ENCODE measurements at regions not wholly inside any gene's neighbourhood (a gene's known extent, or its start where the extent isn't known, plus 50 kb on each side); places are given as distances from the start of the nearest gene placed in this dataset.

GRCh38 chr15:45847645-45848044, 212.8 kb downstream of the SQOR start:
- H3K9me3 ChIP-seq (ENCODE audit: control insufficient read depth, insufficient read depth, low read length): peaks cover 11% of the 10 kb centered on the region
- H3K27me3 ChIP-seq (ENCODE audit: control insufficient read depth, insufficient read depth, low read length): no peaks in the 10 kb centered on the region
- H3K4me1 ChIP-seq (ENCODE audit: control insufficient read depth, insufficient read depth, low read length): no peaks in the 10 kb centered on the region
- H3K9ac ChIP-seq (ENCODE audit: low read depth, low read length): no peak overlapping the region
- H3K27ac ChIP-seq (ENCODE audit: low read depth, low read length): no peak overlapping the region
- H3K36me3 ChIP-seq (ENCODE audit: control insufficient read depth, insufficient read depth, low read length): no peaks in the 10 kb centered on the region
- H3K4me3 ChIP-seq (ENCODE audit: low read depth, low read length): no peak overlapping the region

GRCh38 chr15:45849136-45849535, 214.3 kb downstream of the SQOR start:
- no peaks in the 10 kb centered on the region for H3K36me3 ChIP-seq (ENCODE audit: control insufficient read depth, insufficient read depth, low read length)
- no peaks in the 10 kb centered on the region for H3K27me3 ChIP-seq (ENCODE audit: control insufficient read depth, insufficient read depth, low read length)
- H3K9me3 ChIP-seq (ENCODE audit: control insufficient read depth, insufficient read depth, low read length): peaks cover 11% of the 10 kb centered on the region
- no peaks in the 10 kb centered on the region for H3K4me1 ChIP-seq (ENCODE audit: control insufficient read depth, insufficient read depth, low read length)
- H3K9ac ChIP-seq (ENCODE audit: low read depth, low read length): no peak overlapping the region
- no peak overlapping the region for H3K27ac ChIP-seq (ENCODE audit: low read depth, low read length)
- no peak overlapping the region for H3K4me3 ChIP-seq (ENCODE audit: low read depth, low read length)

DNA sequence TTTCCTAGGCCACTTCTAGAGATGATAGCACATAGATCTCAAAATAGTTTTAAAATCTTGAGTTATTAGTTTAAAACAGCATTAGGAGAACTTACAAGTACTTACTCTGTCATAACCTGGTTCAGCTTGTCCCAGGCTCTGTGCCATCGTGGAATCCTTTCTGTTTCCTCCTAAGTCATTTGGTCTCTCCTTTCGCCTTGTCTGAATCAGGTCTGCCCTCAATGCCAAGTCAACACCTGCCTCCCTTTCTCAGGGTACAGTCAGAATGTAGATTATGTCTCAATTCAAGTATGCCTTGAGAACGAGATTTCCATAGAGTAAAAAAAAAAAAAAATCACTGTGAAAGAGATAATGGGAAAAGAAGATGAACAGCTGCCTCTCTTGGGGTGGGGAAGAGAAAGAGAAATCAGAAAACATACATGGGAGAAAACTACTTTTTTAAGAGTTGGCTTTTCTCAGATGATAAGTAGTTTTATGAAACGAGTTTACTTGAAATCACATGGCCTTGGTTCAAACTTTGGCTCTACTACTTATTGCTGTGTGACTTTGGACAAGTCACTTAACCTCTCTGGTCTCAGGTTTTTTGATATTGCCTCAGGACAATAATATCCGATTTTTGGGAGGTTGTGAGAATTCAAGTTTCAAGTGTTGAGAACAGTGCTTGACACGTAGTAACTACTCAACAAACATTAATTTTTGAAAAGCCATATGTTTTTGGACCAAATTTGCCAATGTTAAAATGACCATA, 219.8 kb downstream of the SQOR start:
- Histone ChIP-seq H3K9me3 (ENCODE audit: control insufficient read depth, insufficient read depth, low read length) (peaks cover 9% of the 10 kb centered on the region), H3K4me3 (ENCODE audit: low read depth, low read length) (no peak overlapping the region), H3K9ac (ENCODE audit: low read depth, low read length) (no peak overlapping the region), H3K36me3 (ENCODE audit: control insufficient read depth, insufficient read depth, low read length) (no peaks in the 10 kb centered on the region), H3K27ac (ENCODE audit: low read depth, low read length) (no peak overlapping the region), H3K4me1 (ENCODE audit: control insufficient read depth, insufficient read depth, low read length) (no peaks in the 10 kb centered on the region), H3K27me3 (ENCODE audit: control insufficient read depth, insufficient read depth, low read length) (no peaks in the 10 kb centered on the region)

- Histone ChIP-seq H3K4me1 (ENCODE audit: control insufficient read depth, insufficient read depth, low read length) (no peaks in the 10 kb centered on the region), H3K36me3 (ENCODE audit: control insufficient read depth, insufficient read depth, low read length) (no peaks in the 10 kb centered on the region), H3K27ac (ENCODE audit: low read depth, low read length) (no peak overlapping the region), H3K4me3 (ENCODE audit: low read depth, low read length) (no peak overlapping the region), H3K9me3 (ENCODE audit: control insufficient read depth, insufficient read depth, low read length) (peaks cover 4% of the 10 kb centered on the region), H3K27me3 (ENCODE audit: control insufficient read depth, insufficient read depth, low read length) (no peaks in the 10 kb centered on the region), H3K9ac (ENCODE audit: low read depth, low read length) (no peak overlapping the region)
Observed at GRCh38 chr15:45855210-45855906, 220.5 kb downstream of the SQOR start.

- H3K9ac ChIP-seq (ENCODE audit: low read depth, low read length): no peak overlapping the region
- no peaks in the 10 kb centered on the region for H3K9me3 ChIP-seq (ENCODE audit: control insufficient read depth, insufficient read depth, low read length)
- H3K27ac ChIP-seq (ENCODE audit: low read depth, low read length): no peak overlapping the region
- no peaks in the 10 kb centered on the region for H3K27me3 ChIP-seq (ENCODE audit: control insufficient read depth, insufficient read depth, low read length)
- no peaks in the 10 kb centered on the region for H3K4me1 ChIP-seq (ENCODE audit: control insufficient read depth, insufficient read depth, low read length)
- H3K4me3 ChIP-seq (ENCODE audit: low read depth, low read length): no peak overlapping the region
- no peaks in the 10 kb centered on the region for H3K36me3 ChIP-seq (ENCODE audit: control insufficient read depth, insufficient read depth, low read length)
Observed at GRCh38 chr15:45855907-45856579, 221.2 kb downstream of the SQOR start.

DNA sequence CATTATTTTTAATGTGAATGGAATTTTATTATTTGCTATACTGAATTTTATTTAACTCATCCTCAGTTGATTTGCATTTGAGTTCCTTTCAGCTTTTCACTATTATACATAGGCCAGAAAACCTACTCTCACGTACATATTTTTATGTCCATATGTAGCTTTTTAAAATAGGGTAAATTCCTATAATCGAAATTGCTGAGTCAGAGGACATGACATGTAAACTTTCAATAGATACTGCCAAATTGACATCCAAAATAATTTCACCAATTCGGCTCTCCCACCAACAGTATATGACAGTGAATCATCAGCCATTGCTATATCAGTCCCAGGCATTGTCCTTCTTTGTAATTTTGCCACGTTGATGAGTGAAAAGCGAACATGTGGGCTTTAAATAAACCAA, 222.5 kb downstream of the SQOR start:
- no peaks in the 10 kb centered on the region for H3K36me3 ChIP-seq (ENCODE audit: control insufficient read depth, insufficient read depth, low read length)
- no peak overlapping the region for H3K27ac ChIP-seq (ENCODE audit: low read depth, low read length)
- no peaks in the 10 kb centered on the region for H3K9me3 ChIP-seq (ENCODE audit: control insufficient read depth, insufficient read depth, low read length)
- H3K9ac ChIP-seq (ENCODE audit: low read depth, low read length): no peak overlapping the region
- H3K4me1 ChIP-seq (ENCODE audit: control insufficient read depth, insufficient read depth, low read length): no peaks in the 10 kb centered on the region
- no peaks in the 10 kb centered on the region for H3K27me3 ChIP-seq (ENCODE audit: control insufficient read depth, insufficient read depth, low read length)
- H3K4me3 ChIP-seq (ENCODE audit: low read depth, low read length): no peak overlapping the region

GRCh38 chr15:45858491-45858890, 223.7 kb downstream of the SQOR start:
- no peaks in the 10 kb centered on the region for H3K9me3 ChIP-seq (ENCODE audit: control insufficient read depth, insufficient read depth, low read length)
- no peak overlapping the region for H3K4me3 ChIP-seq (ENCODE audit: low read depth, low read length)
- H3K4me1 ChIP-seq (ENCODE audit: control insufficient read depth, insufficient read depth, low read length): no peaks in the 10 kb centered on the region
- no peaks in the 10 kb centered on the region for H3K27me3 ChIP-seq (ENCODE audit: control insufficient read depth, insufficient read depth, low read length)
- no peak overlapping the region for H3K27ac ChIP-seq (ENCODE audit: low read depth, low read length)
- H3K36me3 ChIP-seq (ENCODE audit: control insufficient read depth, insufficient read depth, low read length): no peaks in the 10 kb centered on the region
- no peak overlapping the region for H3K9ac ChIP-seq (ENCODE audit: low read depth, low read length)

GRCh38 chr15:45862034-45862433, 227.2 kb downstream of the SQOR start:
- Histone ChIP-seq H3K27ac (ENCODE audit: low read depth, low read length) (no peak overlapping the region), H3K9me3 (ENCODE audit: control insufficient read depth, insufficient read depth, low read length) (no peaks in the 10 kb centered on the region), H3K4me3 (ENCODE audit: low read depth, low read length) (no peak overlapping the region), H3K4me1 (ENCODE audit: control insufficient read depth, insufficient read depth, low read length) (no peaks in the 10 kb centered on the region), H3K27me3 (ENCODE audit: control insufficient read depth, insufficient read depth, low read length) (no peaks in the 10 kb centered on the region), H3K36me3 (ENCODE audit: control insufficient read depth, insufficient read depth, low read length) (no peaks in the 10 kb centered on the region), H3K9ac (ENCODE audit: low read depth, low read length) (no peak overlapping the region)

GRCh38 chr15:45863881-45864580, 229.2 kb downstream of the SQOR start:
- H3K4me1 ChIP-seq (ENCODE audit: control insufficient read depth, insufficient read depth, low read length): no peaks in the 10 kb centered on the region
- H3K9ac ChIP-seq (ENCODE audit: low read depth, low read length): no peak overlapping the region
- H3K27ac ChIP-seq (ENCODE audit: low read depth, low read length): no peak overlapping the region
- H3K9me3 ChIP-seq (ENCODE audit: control insufficient read depth, insufficient read depth, low read length): no peaks in the 10 kb centered on the region
- no peaks in the 10 kb centered on the region for H3K36me3 ChIP-seq (ENCODE audit: control insufficient read depth, insufficient read depth, low read length)
- H3K27me3 ChIP-seq (ENCODE audit: control insufficient read depth, insufficient read depth, low read length): no peaks in the 10 kb centered on the region
- no peak overlapping the region for H3K4me3 ChIP-seq (ENCODE audit: low read depth, low read length)

DNA sequence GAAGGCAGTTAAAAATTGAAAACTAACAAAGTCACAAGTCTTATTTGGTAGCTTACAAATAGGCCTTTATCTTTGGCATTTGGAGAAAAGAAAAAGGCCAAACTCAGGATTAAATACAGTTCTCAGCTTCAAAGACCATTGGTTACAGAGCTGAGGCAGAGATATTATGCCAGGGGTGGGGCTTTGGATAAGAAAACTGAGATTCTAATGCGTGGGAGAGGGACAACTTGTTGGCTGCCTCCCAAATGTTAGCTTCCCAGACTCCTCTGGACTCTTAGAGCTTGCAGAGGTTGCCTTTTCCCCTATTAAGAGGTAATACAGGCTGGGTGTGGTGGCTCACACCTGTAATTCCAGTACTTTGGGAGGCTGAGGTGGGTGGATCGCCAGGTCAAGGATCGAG, 231.8 kb downstream of the SQOR start:
- Histone ChIP-seq H3K27me3 (ENCODE audit: control insufficient read depth, insufficient read depth, low read length) (no peaks in the 10 kb centered on the region), H3K4me1 (ENCODE audit: control insufficient read depth, insufficient read depth, low read length) (no peaks in the 10 kb centered on the region), H3K9ac (ENCODE audit: low read depth, low read length) (no peak overlapping the region), H3K36me3 (ENCODE audit: control insufficient read depth, insufficient read depth, low read length) (no peaks in the 10 kb centered on the region), H3K9me3 (ENCODE audit: control insufficient read depth, insufficient read depth, low read length) (no peaks in the 10 kb centered on the region), H3K4me3 (ENCODE audit: low read depth, low read length) (no peak overlapping the region), H3K27ac (ENCODE audit: low read depth, low read length) (no peak overlapping the region)
